GM19324 (cell line): ENCODE measurements at regions not wholly inside any gene's neighbourhood (a gene's known extent, or its start where the extent isn't known, plus 50 kb on each side); places are given as distances from the start of the nearest gene placed in this dataset.
A peak's percentile ranks its signal among the peaks of the same experiment; 100 is the strongest.

Experiments used
- ATAC-seq: cut with Tn5 transposase; IDR thresholded peaks from one replicate; pipeline ENCODE4 v1.9.1; 2021; ENCODE audit warnings: mild to moderate bottlenecking, moderate library complexity; ENCODE audit not compliant: unreplicated experiment, low FRiP score

- no peak for ATAC-seq
Observed at GRCh38 chr3:132231633-132232032, 85.6 kb upstream of the ACP3 start.

GRCh38 chr3:132232231-132232792 lies 84.9 kb upstream of the ACP3 start:
- no peak for ATAC-seq

GRCh38 chr3:132236701-132237651 lies 80.2 kb upstream of the ACP3 start:
- ATAC-seq, result peak; percentile 67

GRCh38 chr3:132237652-132238032 lies 79.6 kb upstream of the ACP3 start:
- ATAC-seq, result no peak

- no peak for ATAC-seq
Observed at GRCh38 chr3:132239587-132239986, 77.6 kb upstream of the ACP3 start.

GRCh38 chr3:132241776-132242514 lies 75.3 kb upstream of the ACP3 start:
- ATAC-seq, result no peak

- ATAC-seq, result no peak
Observed at GRCh38 chr3:132242790-132243189, 74.4 kb upstream of the ACP3 start.

GRCh38 chr3:132245552-132246142 lies 71.6 kb upstream of the ACP3 start:
- no peak for ATAC-seq

GRCh38 chr3:132246212-132246611 lies 71.0 kb upstream of the ACP3 start:
- no peak for ATAC-seq

- no peak for ATAC-seq
Observed at GRCh38 chr3:132247211-132247610, 70.0 kb upstream of the ACP3 start.

GRCh38 chr3:132248490-132248889 lies 68.7 kb upstream of the ACP3 start:
- no peak for ATAC-seq

- no peak for ATAC-seq
Observed at GRCh38 chr3:132253262-132253878, 63.8 kb upstream of the ACP3 start.

- ATAC-seq, result no peak
Observed at GRCh38 chr3:132254076-132254755, 63.0 kb upstream of the ACP3 start.

- ATAC-seq, result peak; percentile 49
Observed at GRCh38 chr3:132255041-132255745, 62.0 kb upstream of the ACP3 start.

GRCh38 chr3:132256989-132257388 lies 60.2 kb upstream of the ACP3 start:
- ATAC-seq, result no peak

- no peak for ATAC-seq
Observed at GRCh38 chr3:132261506-132261905, 55.7 kb upstream of the ACP3 start.

- ATAC-seq, result no peak
Observed at GRCh38 chr3:132262305-132262704, 54.9 kb upstream of the ACP3 start.

- ATAC-seq, result no peak
Observed at GRCh38 chr3:132262956-132263355, 54.3 kb upstream of the ACP3 start.

GRCh38 chr3:132265028-132265427 lies 52.2 kb upstream of the ACP3 start:
- no peak for ATAC-seq
